HuH-7.5 (cell line): ENCODE measurements at regions not wholly inside any gene's neighbourhood (a gene's known extent, or its start where the extent isn't known, plus 50 kb on each side); places are given as distances from the start of the nearest gene placed in this dataset.

ENCODE experiments used
- DNase-seq: peaks from one replicate; pipeline ENCODE4 v3.0.0; 2011; ENCODE audit warnings: low spot score

- DNase-seq, result no peak
These were observed 58.7 kb upstream of the NCAM1 start for GRCh38 chr11:112902361-112903011.

DNA sequence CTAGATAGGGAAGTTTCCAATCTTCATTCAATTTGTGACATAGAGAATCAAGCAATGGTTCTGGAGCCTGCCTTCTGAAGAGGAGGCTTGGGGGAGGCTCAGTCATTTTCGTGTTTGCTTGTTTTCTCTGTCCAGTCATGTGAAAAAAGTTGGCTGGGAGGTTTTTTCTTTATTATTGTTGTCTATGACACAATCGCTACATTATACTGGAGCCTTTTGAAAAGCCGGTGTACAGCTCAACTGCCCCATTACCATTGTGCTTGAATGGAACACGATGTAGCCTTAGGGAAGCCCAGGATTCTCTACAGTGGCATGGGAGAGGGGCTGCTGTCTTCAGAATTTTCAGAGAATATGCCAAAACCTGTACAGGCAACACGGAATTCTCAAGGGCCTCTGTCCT, 57.9 kb upstream of the NCAM1 start:
- no peak for DNase-seq

DNA sequence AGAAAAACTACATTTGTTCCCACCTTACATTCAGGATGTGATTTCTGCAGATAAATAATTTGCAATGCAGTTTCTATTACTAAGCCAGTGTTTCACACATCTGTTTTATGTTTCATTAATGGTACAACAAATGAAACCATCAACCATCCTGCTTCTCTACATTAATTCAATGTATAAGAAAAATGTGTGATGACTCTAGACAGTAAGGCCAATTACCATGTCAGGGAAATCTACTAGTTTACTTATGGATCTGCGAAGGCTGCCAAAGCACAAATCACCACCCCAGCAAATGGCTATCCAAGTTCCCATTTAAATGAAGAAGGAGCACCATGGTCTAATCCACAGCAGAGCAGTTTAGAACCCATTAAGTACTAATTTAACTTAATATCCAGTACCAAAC, 50.1 kb upstream of the NCAM1 start:
- DNase-seq, result no peak
